HG03095 (cell line): ENCODE measurements at regions not wholly inside any gene's neighbourhood (a gene's known extent, or its start where the extent isn't known, plus 50 kb on each side); places are given as distances from the start of the nearest gene placed in this dataset.

Experiments used
- ATAC-seq: cut with Tn5 transposase; IDR thresholded peaks from one replicate; pipeline ENCODE4 v1.9.1; 2021; ENCODE audit warnings: moderate library complexity; ENCODE audit not compliant: unreplicated experiment

- ATAC-seq = no peak
Observed at GRCh38 chr5:38101897-38102296, 156.5 kb upstream of the EGFLAM start.

DNA sequence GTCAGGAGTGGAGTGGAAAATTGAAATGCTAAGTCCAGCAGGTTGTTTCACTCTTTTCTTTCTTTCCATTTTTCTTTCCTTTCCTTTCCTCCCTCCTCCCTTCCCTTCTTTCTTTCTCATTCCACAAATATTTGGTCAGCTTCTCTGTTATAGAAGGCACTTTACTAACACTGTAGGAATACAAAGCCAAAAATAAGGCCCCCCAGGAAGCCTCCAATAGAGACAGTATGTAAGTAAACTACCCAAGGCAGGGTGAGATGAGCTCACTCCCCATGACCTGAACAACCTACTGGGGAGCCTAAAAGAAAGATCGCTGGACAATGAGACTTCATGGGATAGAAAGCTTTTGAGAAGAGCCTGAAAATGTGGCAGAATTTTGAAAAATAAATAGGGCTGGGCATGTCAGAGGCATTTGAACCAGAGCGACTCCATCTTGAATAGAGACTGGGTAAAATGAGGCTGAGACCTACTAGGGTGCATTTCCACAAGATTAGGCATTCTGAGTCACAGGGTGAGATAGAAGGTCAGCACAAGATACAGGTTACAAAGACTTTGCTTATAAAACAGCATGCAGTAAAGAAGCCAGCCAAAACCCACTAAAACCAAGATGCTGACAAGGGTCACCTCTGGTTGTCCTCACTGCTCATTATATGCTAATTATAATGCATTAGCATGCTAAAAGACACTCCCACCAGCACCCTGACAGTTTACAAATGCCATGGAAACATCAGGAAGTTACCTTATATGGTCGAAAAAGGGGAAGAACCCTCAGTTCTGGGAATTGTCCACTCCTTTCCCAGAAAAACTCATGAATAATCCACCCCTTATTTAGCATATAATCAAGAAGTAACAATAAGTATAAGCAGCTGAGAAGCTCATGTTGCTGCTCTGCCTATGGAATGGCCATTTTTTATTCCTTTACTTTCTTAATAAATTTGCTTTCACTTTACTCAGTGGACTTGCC lies 158.9 kb upstream of the EGFLAM start:
- ATAC-seq = no peak

GRCh38 chr5:38094889-38095288 lies 163.5 kb upstream of the EGFLAM start:
- no peak for ATAC-seq

DNA sequence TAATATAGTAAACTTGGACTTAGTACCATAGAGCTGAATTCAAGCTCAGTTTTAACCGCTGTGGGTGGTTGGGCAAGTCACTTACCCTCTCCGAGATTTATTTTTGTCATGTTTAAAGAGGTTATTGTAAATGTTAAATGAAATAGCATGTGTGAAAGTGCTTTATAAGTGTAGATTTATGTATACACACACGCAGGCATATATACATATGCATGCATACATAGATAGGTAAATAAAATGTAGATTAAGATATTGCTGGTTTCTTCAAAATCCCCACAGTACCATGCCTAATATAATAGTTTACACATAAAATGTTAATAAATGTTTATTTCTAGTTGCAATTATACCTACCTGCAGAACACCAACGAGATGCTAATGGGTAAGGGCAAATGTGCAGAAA lies 164.5 kb upstream of the EGFLAM start:
- ATAC-seq = no peak

DNA sequence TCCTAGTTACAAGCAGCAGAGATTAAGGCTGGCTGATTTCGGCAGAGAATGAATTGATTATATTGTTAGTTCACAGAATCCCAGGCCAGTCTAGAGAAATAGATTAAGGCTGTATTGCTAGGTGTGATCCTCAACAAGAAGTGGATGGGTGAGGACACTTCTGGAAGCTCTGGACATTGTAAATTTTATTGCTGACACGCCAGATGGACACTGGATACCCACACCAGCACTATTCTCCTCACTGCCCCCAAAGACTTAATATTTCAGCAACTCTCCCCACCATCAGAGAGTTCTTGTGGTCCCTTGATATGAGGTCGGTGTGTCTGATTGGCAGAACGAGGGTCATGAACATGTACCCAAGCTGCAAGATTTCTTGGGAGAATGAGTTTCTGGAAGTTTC lies 171.6 kb upstream of the EGFLAM start:
- ATAC-seq = no peak

DNA sequence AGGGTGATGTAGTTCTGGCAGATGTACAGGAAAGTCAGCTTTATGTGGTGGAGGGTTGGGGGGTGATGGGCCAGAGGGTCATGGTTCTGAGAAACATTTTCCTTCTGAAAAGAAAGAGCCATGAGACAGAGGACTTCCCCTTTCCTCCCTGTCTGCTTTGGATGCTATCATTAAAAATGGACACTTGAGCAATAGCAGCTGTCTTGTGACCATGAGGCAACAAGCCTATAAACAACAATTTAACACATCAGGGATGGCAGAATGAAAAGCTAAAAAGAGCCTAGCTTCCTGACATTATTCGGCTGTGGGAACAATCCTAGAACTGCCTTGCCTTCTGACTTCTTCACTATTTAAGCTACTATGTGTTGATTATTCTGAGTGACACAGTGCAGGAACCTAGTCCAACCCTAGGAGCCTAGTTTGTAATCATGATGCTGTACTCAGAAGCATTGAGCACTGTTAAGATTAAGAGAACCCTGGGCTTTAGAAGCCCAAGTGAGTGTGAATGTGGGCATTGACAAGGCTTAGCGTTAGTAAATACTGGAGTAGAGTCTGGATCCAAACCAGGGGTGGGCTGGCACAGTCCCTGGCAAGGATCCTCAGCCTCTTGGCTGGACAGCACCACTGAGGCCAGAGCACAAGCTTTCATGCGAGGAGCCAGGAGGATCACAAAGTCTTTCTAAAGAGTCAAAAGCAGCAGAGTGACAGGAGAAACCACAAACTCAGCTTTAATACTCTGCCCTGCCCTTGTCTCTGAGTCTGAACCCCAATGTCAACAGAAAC lies 178.5 kb upstream of the EGFLAM start:
- ATAC-seq = no peak

DNA sequence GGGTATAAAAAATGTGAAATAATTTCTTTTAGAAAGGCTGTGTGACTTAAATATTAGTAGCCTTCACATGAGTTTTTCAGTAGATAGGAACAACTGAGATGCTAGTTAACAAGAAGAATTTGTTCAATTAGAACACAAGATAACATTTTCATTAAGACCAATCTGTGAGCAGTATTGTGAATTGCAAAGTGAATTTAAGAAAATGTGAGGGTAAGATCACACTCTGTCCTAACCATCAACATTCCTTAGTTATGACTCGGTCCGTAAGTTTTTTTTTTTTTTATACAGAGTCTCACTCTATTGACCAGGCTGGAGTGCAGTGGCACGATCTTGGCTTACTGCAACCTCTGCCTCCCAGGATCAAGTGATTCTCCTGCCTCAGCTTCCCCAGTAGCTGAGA lies 180.2 kb upstream of the EGFLAM start:
- no peak for ATAC-seq

GRCh38 chr5:38077652-38078051 lies 180.7 kb upstream of the EGFLAM start:
- no peak for ATAC-seq

DNA sequence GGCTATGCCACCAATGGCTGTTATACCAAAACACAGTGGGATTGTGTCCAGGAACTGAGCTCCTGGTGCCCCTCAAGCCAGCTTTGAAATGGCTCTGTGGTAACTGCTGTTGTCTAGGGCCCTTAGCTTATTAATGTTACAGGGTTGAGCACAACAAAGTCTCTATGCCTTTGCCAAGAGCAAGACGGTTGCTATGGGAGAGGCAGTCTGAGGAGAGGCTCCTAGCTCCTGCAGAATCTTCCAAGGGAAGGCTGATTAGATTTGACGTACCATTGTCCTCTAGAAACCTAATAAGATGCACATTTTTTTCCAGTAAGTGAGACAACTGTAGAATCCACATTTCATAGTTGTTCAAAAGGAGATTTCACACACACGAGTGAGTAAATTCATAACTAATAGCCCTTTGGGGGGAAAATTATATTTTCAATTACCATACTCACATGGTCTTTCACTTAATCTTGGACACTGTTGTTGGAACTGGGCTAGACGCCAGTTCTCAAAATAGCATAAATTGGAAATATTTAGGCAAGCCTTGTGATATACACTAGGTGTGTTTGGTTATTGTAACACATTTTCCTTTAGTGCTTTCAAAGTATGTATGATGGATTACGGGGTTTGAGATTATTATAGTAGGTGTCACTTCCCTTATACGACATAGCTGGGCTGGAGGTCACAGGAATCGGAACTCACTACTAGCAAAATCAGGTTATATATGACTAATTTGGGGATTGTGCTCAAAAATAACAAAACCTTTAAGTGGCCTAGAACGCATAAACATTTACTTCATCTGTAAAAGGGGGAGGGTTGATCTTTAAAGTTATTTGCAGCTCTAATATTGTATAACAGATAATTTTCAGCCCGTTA lies 186.3 kb upstream of the EGFLAM start:
- ATAC-seq = no peak

GRCh38 chr5:38070304-38070950 lies 187.9 kb upstream of the EGFLAM start:
- no peak for ATAC-seq

DNA sequence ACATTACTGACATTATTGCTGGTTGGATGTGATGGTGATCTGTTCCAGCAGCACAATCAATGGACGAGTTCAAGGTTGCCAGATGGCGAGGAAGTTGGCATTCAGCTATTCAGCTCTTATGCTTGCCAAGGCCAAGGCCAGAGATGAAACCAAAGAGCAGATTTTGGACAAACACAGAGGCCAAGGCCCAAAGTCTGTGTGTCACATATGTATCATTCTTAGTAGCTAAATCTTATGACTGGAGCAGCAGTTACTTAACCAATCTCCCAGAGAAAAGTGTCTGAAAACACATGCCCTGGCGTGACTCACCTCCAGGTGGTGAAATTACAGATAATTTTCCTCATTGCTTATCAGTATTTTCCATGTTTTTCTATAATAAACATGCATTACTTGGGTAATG lies 189.0 kb upstream of the EGFLAM start:
- no peak for ATAC-seq

GRCh38 chr5:38060354-38060753 lies 198.0 kb upstream of the EGFLAM start:
- ATAC-seq = no peak

- no peak for ATAC-seq
Observed at GRCh38 chr5:38059876-38060275, 198.5 kb upstream of the EGFLAM start.

GRCh38 chr5:38051711-38052511 lies 206.4 kb upstream of the EGFLAM start:
- no peak for ATAC-seq

DNA sequence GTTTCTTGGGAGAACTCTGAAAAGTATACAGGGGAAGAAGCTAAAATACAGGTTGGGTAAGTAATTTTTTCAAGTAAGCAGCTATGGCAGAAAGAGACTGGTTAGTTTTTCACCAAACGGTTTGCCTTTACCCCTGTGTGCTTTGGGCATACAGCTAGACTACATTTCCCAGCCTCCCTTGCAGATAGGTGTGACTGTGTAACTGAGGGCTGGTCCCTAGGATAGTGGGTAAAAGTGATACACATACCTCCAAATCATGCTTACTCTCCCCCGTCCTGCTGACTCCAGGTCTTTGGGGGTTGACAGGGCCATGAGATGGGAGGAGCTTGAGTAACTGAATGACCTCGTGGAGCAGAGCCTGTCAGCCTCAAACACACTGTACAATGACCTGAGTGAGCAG lies 208.6 kb upstream of the GDNF start:
- no peak for ATAC-seq

DNA sequence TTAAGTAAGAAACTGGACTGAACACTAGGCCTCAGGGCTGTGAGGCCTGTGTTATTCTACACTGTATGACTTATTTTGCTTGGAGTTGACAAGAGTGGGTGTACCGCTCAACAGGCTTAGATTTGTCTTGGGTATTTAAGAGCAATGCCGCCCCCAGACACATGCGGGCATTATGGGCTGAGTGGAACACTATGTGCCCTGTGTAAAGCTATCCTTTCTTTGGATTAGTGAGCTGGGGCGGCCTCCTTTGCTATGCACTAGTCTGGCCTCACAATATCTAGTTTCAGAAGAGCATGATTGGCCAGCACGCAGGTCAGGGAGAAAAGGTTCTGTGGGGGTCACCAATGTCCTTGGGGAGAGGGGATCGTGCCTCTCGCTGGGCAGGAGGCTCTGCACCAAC lies 206.3 kb upstream of the GDNF start:
- ATAC-seq = no peak

DNA sequence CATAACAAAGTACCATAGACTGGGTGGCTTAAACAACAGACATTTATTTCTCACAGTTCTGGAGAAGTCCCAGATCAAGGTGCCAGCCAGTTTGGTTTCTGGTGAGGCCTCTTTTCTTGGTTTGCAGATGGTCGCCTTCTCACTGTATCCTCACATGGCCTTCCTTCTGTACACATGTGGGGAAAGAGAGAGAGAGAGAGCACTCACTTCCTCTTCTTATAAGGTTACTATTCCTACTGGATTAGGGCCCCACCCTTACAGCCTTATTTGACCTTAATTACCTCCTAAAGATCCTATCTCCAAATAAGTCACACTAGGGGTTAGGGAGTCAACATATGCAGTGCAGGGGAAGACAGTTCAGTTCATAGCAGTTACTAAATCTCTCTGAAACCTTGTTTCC lies 205.6 kb upstream of the GDNF start:
- ATAC-seq = no peak

- ATAC-seq = no peak
Observed at GRCh38 chr5:38039826-38040225, 200.0 kb upstream of the GDNF start.

- no peak for ATAC-seq
Observed at GRCh38 chr5:38039091-38039490, 199.2 kb upstream of the GDNF start.

DNA sequence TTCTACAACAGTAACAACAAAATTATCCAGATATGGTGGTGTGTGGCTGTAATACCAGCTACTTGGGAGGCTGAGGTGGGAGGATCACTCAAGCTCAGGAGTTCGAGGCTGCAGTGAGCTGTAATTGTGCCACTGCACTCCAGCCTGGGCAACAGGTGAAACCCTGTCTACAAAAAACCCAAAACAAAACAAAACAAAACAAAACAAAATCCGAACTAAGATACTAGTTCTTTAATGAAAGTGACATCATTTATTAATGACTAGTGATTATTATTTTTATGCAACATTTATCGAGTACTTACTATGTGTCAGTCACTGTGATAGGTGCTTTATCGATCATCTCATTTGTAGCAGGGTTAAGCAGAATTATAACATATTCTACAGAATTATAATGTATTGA lies 196.9 kb upstream of the GDNF start:
- no peak for ATAC-seq
